ENCODE measurements at regions not wholly inside any gene's neighbourhood (a gene's known extent, or its start where the extent isn't known, plus 50 kb on each side); places are given as distances from the start of the nearest gene placed in this dataset.

GRCh38 chr3:24043985-24044384 is 98.9 kb downstream of the NR1D2 start:
- no peaks in the 10 kb centered on the region for H3K27me3 Mint-ChIP-seq
- H3K27ac ChIP-seq (ENCODE audit: low read length), result no peak overlapping the region
- H3K4me1 ChIP-seq (ENCODE audit: control insufficient read depth in 1 of 2, extremely low read depth in 1 of 2, insufficient read depth in 2 of 2, low read length in 2 of 2), result no peaks in the 10 kb centered on the region
- no peak for ATAC-seq (replicated peaks in 1 of 4)
- no peaks in the 10 kb centered on the region for H3K9me3 Mint-ChIP-seq
- no peaks in the 10 kb centered on the region for H3K9me3 ChIP-seq
- no peak overlapping the region for H3K4me3 ChIP-seq (ENCODE audit: control insufficient read depth in 1 of 2, extremely low read depth in 1 of 2, low read length in 1 of 2)
- H3K27me3 ChIP-seq (replicated peaks in 1 of 2; ENCODE audit: control insufficient read depth in 2 of 2, extremely low read depth in 1 of 2, insufficient read depth in 2 of 2, low read length in 1 of 2), result peaks cover 0 to 4% of the 10 kb centered on the region in 2 experiments
- 88% methylated on average over 5 of the region's 5 CpGs for WGBS (ENCODE audit: insufficient coverage)
- ChIA-PET CTCF (no interaction called here), POLR2A (no interaction called here)
- no peaks in the 10 kb centered on the region for H3K36me3 ChIP-seq (ENCODE audit: control insufficient read depth in 2 of 2, extremely low read depth in 1 of 2, insufficient read depth in 1 of 2, low read length in 1 of 2)
- DNase-seq, result no peak
- no peak overlapping the region for H3K27ac Mint-ChIP-seq
- H3K36me3 Mint-ChIP-seq, result no peaks in the 10 kb centered on the region
- no peak overlapping the region for H3K4me3 Mint-ChIP-seq
- H3K4me1 Mint-ChIP-seq, result no peaks in the 10 kb centered on the region

GRCh38 chr3:24046214-24046613 is 101.1 kb downstream of the NR1D2 start:
- Histone ChIP-seq H3K4me1 (ENCODE audit: control insufficient read depth in 1 of 2, extremely low read depth in 1 of 2, insufficient read depth in 2 of 2, low read length in 2 of 2) (no peaks in the 10 kb centered on the region), H3K27me3 (replicated peaks in 1 of 2; ENCODE audit: control insufficient read depth in 2 of 2, extremely low read depth in 1 of 2, insufficient read depth in 2 of 2, low read length in 1 of 2) (peaks cover 0 to 4% of the 10 kb centered on the region in 2 experiments), H3K4me3 (ENCODE audit: control insufficient read depth in 1 of 2, extremely low read depth in 1 of 2, low read length in 1 of 2) (no peak overlapping the region), H3K27ac (ENCODE audit: low read length) (no peak overlapping the region), H3K36me3 (ENCODE audit: control insufficient read depth in 2 of 2, extremely low read depth in 1 of 2, insufficient read depth in 1 of 2, low read length in 1 of 2) (no peaks in the 10 kb centered on the region), H3K9me3 (no peaks in the 10 kb centered on the region)
- DNase-seq (no peak), ATAC-seq (replicated peaks in 1 of 4) (no peak)
- ChIA-PET POLR2A (no interaction called here), CTCF (no interaction called here)
- Mint-ChIP-seq H3K4me1 (no peaks in the 10 kb centered on the region), H3K27ac (no peak overlapping the region), H3K4me3 (no peak overlapping the region), H3K36me3 (no peaks in the 10 kb centered on the region), H3K9me3 (peaks cover 0 to 3% (median 0%) of the 10 kb centered on the region in 3 donors), H3K27me3 (no peaks in the 10 kb centered on the region)

- peaks cover 0 to 3% (median 0%) of the 10 kb centered on the region in 3 donors for H3K9me3 Mint-ChIP-seq
- no peaks in the 10 kb centered on the region for H3K36me3 Mint-ChIP-seq
- H3K9me3 ChIP-seq, result no peaks in the 10 kb centered on the region
- H3K36me3 ChIP-seq (ENCODE audit: control insufficient read depth in 2 of 2, extremely low read depth in 1 of 2, insufficient read depth in 1 of 2, low read length in 1 of 2), result no peaks in the 10 kb centered on the region
- ChIA-PET POLR2A (no interaction called here), CTCF (no interaction called here)
- no peak overlapping the region for H3K4me3 Mint-ChIP-seq
- no peaks in the 10 kb centered on the region for H3K4me1 ChIP-seq (ENCODE audit: control insufficient read depth in 1 of 2, extremely low read depth in 1 of 2, insufficient read depth in 2 of 2, low read length in 2 of 2)
- no peaks in the 10 kb centered on the region for H3K27me3 Mint-ChIP-seq
- peaks cover 0 to 4% of the 10 kb centered on the region in 2 experiments for H3K27me3 ChIP-seq (replicated peaks in 1 of 2; ENCODE audit: control insufficient read depth in 2 of 2, extremely low read depth in 1 of 2, insufficient read depth in 2 of 2, low read length in 1 of 2)
- no peak for DNase-seq
- ATAC-seq (replicated peaks in 1 of 4), result no peak
- H3K27ac Mint-ChIP-seq, result no peak overlapping the region
- H3K4me1 Mint-ChIP-seq, result no peaks in the 10 kb centered on the region
- H3K4me3 ChIP-seq (ENCODE audit: control insufficient read depth in 1 of 2, extremely low read depth in 1 of 2, low read length in 1 of 2), result no peak overlapping the region
- no CpG with 5 or more reads among the region's 1 CpG for WGBS (ENCODE audit: insufficient coverage)
- H3K27ac ChIP-seq (ENCODE audit: low read length), result no peak overlapping the region
These were observed 102.4 kb downstream of the NR1D2 start for GRCh38 chr3:24047513-24047912.

GRCh38 chr3:24048843-24049242 is 103.8 kb downstream of the NR1D2 start:
- ATAC-seq (replicated peaks in 1 of 4), result no peak
- POLR2A ChIA-PET, result no interaction called here

GRCh38 chr3:24052446-24052845 is 107.4 kb downstream of the NR1D2 start:
- CTCF ChIA-PET, result no interaction called here
- DNase-seq (no peak), ATAC-seq (replicated peaks in 1 of 4) (no peak)
- Mint-ChIP-seq H3K9me3 (peaks cover 0 to 3% (median 0%) of the 10 kb centered on the region in 3 donors), H3K27me3 (peaks cover 10% of the 10 kb centered on the region in 2 donors), H3K27ac (no peak overlapping the region), H3K4me1 (no peaks in the 10 kb centered on the region), H3K36me3 (no peaks in the 10 kb centered on the region), H3K4me3 (no peak overlapping the region)
- H3K9me3 ChIP-seq, result no peaks in the 10 kb centered on the region
- no peak overlapping the region for H3K4me3 ChIP-seq (ENCODE audit: control insufficient read depth in 1 of 2, extremely low read depth in 1 of 2, low read length in 1 of 2)
- POLR2A ChIA-PET, result no interaction called here
- no peaks in the 10 kb centered on the region for H3K27me3 ChIP-seq (replicated peaks in 1 of 2; ENCODE audit: control insufficient read depth in 2 of 2, extremely low read depth in 1 of 2, insufficient read depth in 2 of 2, low read length in 1 of 2)
- H3K4me1 ChIP-seq (ENCODE audit: control insufficient read depth in 1 of 2, extremely low read depth in 1 of 2, insufficient read depth in 2 of 2, low read length in 2 of 2), result no peaks in the 10 kb centered on the region
- no peaks in the 10 kb centered on the region for H3K36me3 ChIP-seq (ENCODE audit: control insufficient read depth in 2 of 2, extremely low read depth in 1 of 2, insufficient read depth in 1 of 2, low read length in 1 of 2)
- H3K27ac ChIP-seq (ENCODE audit: low read length), result no peak overlapping the region

More at GRCh38 chr3:24048843-24049242, 103.8 kb downstream of the NR1D2 start:
- H3K27me3 ChIP-seq (replicated peaks in 1 of 2; ENCODE audit: control insufficient read depth in 2 of 2, extremely low read depth in 1 of 2, insufficient read depth in 2 of 2, low read length in 1 of 2), result peaks cover 0 to 4% of the 10 kb centered on the region in 2 experiments
- Mint-ChIP-seq H3K4me1 (no peaks in the 10 kb centered on the region), H3K36me3 (no peaks in the 10 kb centered on the region), H3K27me3 (no peaks in the 10 kb centered on the region), H3K4me3 (no peak overlapping the region), H3K27ac (no peak overlapping the region), H3K9me3 (peaks cover 0 to 3% (median 0%) of the 10 kb centered on the region in 3 donors)
- no peaks in the 10 kb centered on the region for H3K36me3 ChIP-seq (ENCODE audit: control insufficient read depth in 2 of 2, extremely low read depth in 1 of 2, insufficient read depth in 1 of 2, low read length in 1 of 2)
- no peak overlapping the region for H3K4me3 ChIP-seq (ENCODE audit: control insufficient read depth in 1 of 2, extremely low read depth in 1 of 2, low read length in 1 of 2)
- CTCF ChIA-PET, result no interaction called here
- WGBS (ENCODE audit: insufficient coverage), result no CpG with 5 or more reads among the region's 1 CpG
- no peaks in the 10 kb centered on the region for H3K4me1 ChIP-seq (ENCODE audit: control insufficient read depth in 1 of 2, extremely low read depth in 1 of 2, insufficient read depth in 2 of 2, low read length in 2 of 2)
- no peak for DNase-seq
- no peaks in the 10 kb centered on the region for H3K9me3 ChIP-seq
- no peak overlapping the region for H3K27ac ChIP-seq (ENCODE audit: low read length)

- Mint-ChIP-seq H3K36me3 (no peaks in the 10 kb centered on the region), H3K4me1 (no peaks in the 10 kb centered on the region), H3K27me3 (peaks cover 10 to 22% of the 10 kb centered on the region in 2 donors), H3K4me3 (no peak overlapping the region), H3K9me3 (peaks cover 0 to 4% (median 0%) of the 10 kb centered on the region in 3 donors), H3K27ac (no peak overlapping the region)
- CTCF ChIA-PET, result no interaction called here
- ATAC-seq (replicated peaks in 1 of 4), result no peak
- no peaks in the 10 kb centered on the region for H3K27me3 ChIP-seq (replicated peaks in 1 of 2; ENCODE audit: control insufficient read depth in 2 of 2, extremely low read depth in 1 of 2, insufficient read depth in 2 of 2, low read length in 1 of 2)
- no peaks in the 10 kb centered on the region for H3K4me1 ChIP-seq (ENCODE audit: control insufficient read depth in 1 of 2, extremely low read depth in 1 of 2, insufficient read depth in 2 of 2, low read length in 2 of 2)
- no peaks in the 10 kb centered on the region for H3K9me3 ChIP-seq
- no peaks in the 10 kb centered on the region for H3K36me3 ChIP-seq (ENCODE audit: control insufficient read depth in 2 of 2, extremely low read depth in 1 of 2, insufficient read depth in 1 of 2, low read length in 1 of 2)
- no peak overlapping the region for H3K27ac ChIP-seq (ENCODE audit: low read length)
- H3K4me3 ChIP-seq (ENCODE audit: control insufficient read depth in 1 of 2, extremely low read depth in 1 of 2, low read length in 1 of 2), result no peak overlapping the region
- DNase-seq, result no peak
- POLR2A ChIA-PET, result no interaction called here
- no CpG with 5 or more reads among the region's 2 CpGs for WGBS (ENCODE audit: insufficient coverage)
These were observed 114.0 kb downstream of the NR1D2 start for GRCh38 chr3:24058940-24059705.

GRCh38 chr3:24060055-24060454 is 115.0 kb downstream of the NR1D2 start:
- 100% methylated on average over 1 of the region's 3 CpGs for WGBS (ENCODE audit: insufficient coverage)
- H3K4me1 ChIP-seq (ENCODE audit: control insufficient read depth in 1 of 2, extremely low read depth in 1 of 2, insufficient read depth in 2 of 2, low read length in 2 of 2), result no peaks in the 10 kb centered on the region
- no peaks in the 10 kb centered on the region for H3K4me1 Mint-ChIP-seq
- peaks cover 0 to 4% (median 0%) of the 10 kb centered on the region in 3 donors for H3K9me3 Mint-ChIP-seq
- H3K27ac ChIP-seq (ENCODE audit: low read length), result no peak overlapping the region
- H3K27me3 Mint-ChIP-seq, result peaks cover 10 to 22% of the 10 kb centered on the region in 2 donors
- no peak for DNase-seq
- no peak overlapping the region for H3K4me3 Mint-ChIP-seq
- H3K27me3 ChIP-seq (replicated peaks in 1 of 2; ENCODE audit: control insufficient read depth in 2 of 2, extremely low read depth in 1 of 2, insufficient read depth in 2 of 2, low read length in 1 of 2), result no peaks in the 10 kb centered on the region
- no peak overlapping the region for H3K4me3 ChIP-seq (ENCODE audit: control insufficient read depth in 1 of 2, extremely low read depth in 1 of 2, low read length in 1 of 2)
- H3K36me3 Mint-ChIP-seq, result no peaks in the 10 kb centered on the region
- ChIA-PET POLR2A (no interaction called here), CTCF (no interaction called here)
- H3K36me3 ChIP-seq (ENCODE audit: control insufficient read depth in 2 of 2, extremely low read depth in 1 of 2, insufficient read depth in 1 of 2, low read length in 1 of 2), result no peaks in the 10 kb centered on the region
- H3K27ac Mint-ChIP-seq, result no peak overlapping the region
- ATAC-seq (replicated peaks in 1 of 4), result no peak
- H3K9me3 ChIP-seq, result no peaks in the 10 kb centered on the region

Data from T-cell (primary cell).